ENCODE measurements at regions not wholly inside any gene's neighbourhood (a gene's known extent, or its start where the extent isn't known, plus 50 kb on each side); places are given as distances from the start of the nearest gene placed in this dataset.

DNA sequence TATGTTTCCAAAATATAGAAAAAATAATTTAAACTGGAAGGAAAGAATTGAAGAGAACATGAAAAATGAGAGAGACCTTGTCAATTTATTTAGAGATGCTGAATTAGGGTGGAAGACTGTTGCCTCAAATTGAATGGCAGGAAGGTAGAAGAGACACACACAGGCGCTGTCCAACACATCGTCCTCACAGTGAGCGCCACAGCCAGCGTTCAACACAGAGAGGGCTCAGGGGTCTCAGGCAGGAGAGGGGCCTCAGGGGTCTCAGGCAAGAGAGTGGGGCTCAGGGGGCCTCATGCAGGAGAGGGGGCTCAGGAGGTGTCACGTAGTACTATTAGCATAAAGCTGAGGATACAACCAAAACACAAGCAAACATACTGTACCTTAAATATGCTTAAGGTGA lies 65.7 kb downstream of the TMEM18 start:
- no peak for DNase-seq

DNA sequence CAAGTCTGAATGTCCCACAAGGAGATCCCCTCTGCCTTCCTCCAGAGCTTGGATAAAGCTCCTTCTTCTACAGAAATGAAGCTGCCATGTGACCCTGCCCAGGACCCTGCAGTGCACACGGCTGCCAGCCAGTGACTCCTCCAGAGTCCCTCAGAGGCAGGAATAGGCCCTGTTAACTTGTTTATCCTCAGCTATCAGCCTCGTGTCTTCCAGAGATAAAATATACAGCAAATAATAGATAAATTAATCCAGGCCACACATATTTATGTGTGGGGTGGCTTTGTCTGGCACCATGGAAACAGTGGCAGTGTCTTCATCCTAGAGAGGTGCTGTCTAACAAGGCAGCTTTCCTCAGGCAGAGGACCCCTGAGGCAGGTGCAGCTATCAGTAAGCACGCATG lies 66.7 kb downstream of the TMEM18 start:
- no peak for DNase-seq

DNA sequence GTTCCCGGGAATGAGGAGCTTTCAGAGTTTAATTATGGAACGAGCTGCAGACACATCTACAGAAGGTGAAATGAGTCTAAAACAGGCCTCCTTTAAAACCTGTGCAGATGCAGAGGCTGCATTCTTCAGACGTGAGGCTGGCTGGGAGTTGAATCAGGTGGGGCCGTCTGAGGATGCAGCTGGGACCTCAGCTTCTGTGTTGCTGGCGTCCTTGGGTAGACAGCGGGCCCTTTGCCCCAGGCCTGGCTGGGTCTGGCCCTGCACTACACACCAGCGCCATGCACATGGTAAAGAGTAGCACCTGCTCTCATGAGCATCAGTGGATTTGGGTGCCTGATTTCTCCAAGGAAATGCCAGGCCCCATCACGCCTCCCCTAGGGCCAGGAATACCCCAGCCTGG lies 67.3 kb downstream of the TMEM18 start:
- DNase-seq: no peak

DNA sequence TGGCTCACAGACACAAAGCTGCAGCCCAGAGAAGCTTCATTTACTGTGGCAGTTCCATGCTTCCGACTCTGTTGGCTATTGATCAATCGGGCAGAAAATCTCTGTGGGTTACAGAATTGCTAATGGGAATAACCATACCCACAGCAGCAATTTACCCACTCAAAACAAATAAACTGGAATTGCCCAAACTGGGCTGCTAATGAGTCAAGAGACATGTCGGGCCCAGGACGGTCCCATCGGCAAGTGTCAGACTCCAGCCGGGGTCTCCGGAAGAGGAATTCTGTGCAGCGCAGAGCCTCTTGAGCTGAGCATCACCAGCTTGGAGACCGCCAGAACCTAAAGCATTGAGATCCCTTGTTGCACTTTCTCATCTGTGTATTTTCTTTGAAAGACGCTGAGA lies 67.8 kb downstream of the TMEM18 start:
- DNase-seq: no peak

DNA sequence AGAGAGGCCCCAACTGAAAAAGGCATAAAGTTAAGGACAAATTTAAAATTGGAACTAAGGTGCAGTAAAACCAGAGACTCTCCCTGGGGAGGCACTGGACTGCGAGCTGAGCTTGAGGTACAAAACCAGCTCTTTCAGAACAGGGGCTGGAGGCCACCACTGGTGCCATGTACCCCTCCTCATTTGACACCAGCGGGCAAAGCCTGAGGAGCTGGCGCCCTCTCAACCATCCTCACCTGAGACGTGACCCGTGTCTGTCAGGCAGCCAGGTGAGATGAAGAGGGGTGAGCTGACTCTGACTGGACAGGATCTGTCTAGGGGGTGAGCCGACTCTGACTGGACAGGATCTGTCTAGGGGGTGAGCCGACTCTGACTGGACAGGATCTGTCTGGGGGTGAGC lies 68.5 kb downstream of the TMEM18 start:
- DNase-seq: no peak

DNA sequence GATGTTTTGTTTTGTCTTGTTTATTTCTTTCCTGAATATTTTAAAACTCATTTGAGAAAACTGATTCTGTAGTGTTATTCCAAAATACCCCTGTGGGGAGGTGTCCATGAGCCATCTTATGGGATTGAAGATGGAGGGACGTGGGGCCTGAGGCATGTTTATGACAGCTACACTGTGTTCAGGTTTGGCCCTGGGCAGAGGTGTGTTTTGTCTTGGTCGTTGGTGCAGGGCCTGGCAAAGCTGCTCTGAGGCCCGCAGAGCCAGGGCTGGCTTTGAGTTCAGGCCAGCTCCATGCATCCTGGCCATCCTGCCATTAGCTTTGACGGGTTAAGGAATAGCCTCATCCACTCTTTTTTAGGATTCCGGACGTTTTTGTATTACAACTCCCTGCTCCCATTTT lies 68.9 kb downstream of the TMEM18 start:
- DNase-seq: no peak

DNA sequence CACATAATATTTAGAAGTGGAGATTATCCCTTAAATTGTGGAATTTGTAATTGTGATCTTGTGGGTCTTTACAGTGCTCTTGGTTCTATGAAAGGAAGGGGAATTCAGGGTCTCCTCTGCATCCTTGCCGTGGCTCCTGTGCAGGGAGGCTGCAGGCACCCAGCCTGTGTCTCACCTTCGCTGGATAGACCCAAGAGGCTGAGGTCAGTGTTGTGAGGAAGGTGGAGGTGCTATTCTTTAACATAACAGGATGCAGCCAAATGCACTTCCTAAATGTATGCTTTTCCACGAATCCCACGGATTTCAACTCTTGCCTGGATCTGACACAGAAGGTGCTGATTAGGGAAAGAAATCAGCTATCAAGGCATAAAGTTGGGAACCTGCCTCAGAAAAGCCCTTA lies 69.5 kb downstream of the TMEM18 start:
- no peak for DNase-seq

DNA sequence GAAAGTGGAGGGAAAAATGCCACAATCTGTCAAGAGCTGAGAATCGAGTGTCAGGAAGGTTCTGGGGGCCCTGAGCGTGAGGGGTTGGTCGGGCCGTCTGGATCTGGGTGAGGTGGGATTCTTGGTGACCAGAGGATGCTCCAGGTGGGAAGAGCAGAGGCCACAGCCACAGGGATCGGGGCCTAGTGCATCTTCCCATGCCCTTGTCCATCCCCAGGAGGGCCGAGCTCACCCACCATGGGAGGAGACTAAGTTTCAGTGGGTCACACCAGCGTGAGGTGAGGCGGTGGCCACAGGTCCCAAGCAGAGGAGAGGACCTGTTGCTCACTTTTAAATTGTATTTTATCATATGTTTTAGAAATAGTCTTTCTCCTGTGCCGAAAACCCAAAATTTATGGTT lies 70.0 kb downstream of the TMEM18 start:
- no peak for DNase-seq

DNA sequence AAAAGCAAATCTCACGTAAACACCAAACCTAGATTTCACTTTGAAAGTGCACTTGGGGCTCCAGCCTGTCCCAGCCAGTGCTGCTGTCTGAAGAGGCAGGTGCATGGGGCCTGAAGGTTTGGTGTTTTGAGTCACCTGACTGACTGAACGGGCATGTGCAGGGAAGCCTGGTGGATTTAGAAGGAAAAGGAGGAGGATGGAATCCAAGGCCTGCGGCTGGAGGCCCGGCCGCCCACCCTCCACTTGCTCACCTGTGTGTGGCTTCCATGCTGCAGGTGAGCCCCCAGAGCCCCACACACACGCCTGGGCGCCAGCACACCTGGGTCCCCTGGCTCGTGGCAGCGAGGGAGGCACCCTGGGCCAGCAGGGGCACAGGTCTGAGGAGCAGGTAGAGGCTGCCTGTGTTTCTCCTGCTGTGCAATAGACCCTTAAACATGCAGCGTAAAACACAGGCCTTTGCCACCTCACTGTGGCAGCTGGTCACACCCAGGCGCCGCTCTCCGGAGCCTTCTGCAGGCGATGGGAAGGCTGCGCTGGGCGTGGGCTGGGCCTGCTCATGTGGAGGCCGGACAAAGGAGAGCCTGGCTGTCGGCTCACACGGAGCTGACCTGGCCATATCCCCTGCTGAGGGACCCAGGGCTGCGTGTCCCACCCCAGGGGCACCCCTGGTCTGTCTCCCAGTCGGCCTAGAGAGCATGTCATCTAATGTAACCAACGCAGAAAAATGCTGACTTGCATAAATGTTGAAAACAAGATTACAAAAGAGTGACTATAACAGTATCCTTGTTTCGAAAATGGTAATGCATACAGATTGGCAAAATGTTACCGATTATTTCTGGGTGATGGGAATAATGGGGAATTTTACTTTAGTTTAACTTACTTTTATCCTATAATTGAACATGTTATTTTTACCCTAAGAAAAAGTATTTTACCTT lies 71.3 kb downstream of the TMEM18 start:
- DNase-seq: no peak

DNA sequence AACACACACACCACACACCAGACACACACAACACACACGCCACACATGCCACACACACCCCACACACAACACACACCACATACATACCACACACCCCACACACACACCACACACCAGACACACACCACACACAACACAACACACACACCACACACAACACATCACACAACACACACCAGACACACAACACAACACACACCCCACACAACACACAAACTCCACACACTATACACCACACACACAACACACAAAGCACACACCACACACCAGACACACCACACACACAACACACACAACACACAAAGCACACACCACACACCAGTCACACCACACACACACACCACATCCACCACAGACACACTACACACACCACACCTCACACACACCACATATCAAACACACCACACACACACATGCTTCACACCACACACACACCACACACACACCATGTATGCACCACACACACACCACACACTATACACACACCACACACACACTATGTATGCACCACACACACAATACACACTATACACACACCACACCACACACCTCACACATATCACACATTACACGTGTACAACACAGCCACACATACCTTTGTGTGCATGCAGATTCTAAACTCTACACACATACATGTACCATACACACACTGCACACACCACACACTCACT lies 72.2 kb downstream of the TMEM18 start:
- no peak for DNase-seq

DNA sequence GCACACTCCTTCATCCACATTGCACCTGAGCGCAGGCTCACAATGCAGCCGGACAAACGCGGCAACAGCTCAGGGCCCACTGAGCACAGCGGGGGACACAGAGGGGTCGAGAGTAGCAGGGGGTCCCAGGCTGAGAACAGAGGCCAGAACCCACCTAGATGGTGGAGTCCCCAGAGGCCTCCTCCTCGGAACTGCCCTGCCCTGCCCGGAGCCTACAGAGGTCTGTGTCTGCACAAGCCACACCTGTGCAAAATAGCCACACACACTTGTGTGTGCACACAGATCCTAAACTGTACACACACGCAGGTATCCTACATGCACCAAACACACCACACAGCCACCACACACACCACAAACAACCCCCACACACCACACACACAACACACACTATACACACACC lies 72.8 kb downstream of the TMEM18 start:
- DNase-seq: no peak

DNA sequence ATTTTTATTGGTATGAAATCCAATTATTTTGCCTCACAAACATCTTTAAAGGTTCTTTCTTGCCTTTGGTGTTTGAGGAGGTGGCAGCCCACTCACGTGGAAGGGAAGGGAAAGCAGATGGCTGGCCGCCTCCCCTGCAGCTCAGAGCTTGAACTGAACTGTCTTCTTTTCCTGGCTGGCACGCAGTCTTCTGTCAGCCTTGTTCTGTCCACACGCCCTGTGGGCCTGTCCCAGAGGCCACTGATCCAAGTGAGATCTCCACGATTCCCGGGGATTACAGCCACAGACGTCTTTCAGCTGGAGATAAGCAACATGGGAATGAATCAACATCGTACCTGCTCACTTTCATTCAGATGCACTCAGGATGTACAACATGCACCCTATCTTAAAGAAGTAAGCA lies 73.3 kb downstream of the TMEM18 start:
- no peak for DNase-seq

DNA sequence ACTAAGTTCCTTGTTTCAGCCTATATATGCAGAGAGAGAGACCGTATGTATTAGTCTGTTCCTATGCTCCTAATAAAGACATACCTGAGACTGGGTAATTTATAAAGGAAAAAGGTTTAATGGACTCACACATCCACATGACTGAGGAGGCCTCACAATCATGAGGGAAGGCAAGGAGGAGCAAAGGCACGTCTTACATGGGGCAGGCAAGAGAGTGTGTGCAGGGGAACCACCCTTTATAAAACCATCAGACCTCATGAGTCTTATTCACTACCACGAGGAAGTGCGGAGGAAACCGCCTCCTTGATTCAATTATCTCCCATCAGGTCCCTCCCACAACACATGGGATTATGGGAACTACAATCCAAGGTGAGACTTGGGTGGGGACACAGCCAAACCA lies 73.8 kb downstream of the TMEM18 start:
- DNase-seq: no peak

DNA sequence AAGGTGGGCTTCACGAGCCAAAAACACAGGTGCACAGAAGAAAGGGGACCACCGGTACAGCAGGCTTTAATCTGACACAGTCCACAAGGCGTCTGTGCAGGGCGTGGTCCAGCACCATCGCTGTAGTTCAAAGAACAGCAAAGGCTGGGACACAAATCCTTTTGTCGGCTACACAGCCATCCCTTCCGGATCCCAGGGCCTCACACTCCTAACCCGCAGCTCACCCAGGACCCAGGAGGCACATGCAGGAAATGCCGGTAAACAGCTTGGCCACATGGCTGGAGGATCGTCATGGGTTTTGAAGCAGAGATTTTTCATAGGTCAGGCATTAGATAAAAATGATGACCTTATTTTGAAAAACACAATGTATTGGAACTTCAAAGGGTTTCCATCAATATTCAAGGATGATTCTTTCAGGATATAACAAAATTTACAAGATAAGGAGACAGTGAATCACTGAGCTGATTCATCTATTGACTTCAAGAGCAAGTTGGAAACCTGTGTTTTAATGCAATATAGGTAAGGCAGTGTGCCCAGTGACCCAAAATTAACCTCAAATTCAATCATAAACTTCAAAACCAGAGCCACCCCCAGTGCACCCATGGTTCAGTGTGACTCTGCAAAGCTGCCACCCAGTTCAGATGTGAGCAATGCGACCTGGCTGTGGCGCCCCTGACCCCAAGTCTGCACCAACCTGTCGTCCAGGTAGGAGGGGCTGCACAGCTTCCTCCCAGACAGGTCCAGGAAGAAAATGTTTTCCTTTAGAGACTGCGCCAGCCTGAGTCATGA lies 74.4 kb downstream of the TMEM18 start:
- DNase-seq: no peak

DNA sequence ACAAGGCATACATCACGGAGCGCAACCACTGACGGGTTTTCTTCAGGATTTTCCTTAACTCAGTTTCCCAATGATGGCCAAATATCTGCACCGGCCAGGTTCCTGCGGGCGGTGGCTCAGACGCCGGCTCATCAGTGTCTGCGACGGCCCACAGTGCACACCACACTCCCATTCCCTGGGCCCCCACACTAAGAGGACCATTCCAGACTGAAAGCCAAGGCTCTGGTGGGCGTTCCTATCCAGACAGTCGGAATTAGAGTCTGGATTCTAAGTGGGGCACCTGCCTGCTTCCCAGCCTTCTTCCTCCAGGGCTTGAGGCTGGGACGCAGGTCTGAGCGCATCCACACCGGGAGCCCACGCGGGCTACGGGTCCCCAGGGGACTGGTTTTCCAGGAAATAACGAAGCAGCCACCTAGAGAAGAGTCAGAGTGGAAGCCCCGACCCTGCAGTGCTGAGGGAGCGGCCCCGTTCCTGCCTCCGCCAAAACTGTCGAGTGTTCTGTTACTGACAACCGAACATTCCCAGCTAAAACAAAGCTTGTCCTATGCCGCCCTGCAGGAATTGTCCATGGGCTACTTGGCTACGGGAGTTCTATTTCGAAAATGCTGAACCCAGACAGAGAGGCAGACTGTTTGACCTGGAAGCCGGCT lies 75.3 kb downstream of the TMEM18 start:
- no peak for DNase-seq

DNA sequence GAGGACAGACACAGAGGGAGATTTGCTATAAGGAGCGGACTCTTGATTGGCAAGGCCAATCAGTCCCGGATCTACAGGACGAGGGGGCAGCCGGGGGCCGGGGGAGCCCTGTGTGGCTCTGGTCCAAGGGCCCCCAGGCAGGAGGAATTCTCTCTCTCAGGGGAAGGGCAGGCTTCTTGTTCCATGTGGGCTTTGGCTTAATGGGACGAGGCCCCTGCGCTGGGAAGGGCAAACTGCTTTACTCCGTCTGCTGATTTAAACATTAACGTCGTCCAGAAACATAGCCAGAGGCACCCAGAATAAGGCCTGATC lies 75.9 kb downstream of the TMEM18 start:
- DNase-seq: no peak

DNA sequence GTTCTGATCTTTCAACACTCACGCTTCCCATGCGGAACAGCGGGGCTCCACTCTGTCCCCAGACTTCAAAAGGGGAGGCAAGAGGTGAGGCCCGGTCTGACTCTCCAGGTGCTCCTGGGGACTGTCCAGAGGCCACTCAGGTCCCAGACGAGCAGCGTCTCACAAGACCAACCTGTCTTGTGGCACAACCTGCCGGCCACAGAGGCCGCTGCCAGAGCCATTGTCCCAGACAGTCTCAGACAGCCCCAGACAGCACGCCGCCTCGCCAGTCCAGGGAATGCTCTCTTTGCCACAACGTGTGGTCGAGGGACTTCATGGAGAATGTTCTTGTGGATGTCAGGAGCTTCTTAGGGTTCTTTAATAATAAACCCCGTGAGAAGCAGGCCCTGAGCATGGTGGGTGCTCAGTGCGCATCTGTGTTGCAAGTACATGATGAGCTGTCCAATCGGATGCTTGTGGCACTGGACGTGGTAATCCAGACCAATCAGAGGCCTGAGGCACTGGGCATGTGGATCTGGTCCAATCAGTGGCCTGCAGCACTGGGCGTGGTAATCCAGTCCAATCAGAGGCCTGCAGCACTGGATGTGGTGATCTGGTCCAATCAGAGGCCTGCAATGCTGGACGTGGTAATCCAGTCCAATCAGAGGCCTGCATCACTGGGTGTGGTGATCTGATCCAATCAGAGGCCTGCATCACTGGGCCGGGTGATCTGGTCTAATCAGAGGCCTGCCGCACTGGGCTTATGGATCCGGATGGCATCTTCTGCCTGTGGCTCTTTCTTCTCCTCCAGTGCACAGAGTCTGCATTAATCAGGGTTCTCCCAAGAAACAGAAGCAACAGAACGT lies 76.4 kb downstream of the TMEM18 start:
- DNase-seq: no peak

DNA sequence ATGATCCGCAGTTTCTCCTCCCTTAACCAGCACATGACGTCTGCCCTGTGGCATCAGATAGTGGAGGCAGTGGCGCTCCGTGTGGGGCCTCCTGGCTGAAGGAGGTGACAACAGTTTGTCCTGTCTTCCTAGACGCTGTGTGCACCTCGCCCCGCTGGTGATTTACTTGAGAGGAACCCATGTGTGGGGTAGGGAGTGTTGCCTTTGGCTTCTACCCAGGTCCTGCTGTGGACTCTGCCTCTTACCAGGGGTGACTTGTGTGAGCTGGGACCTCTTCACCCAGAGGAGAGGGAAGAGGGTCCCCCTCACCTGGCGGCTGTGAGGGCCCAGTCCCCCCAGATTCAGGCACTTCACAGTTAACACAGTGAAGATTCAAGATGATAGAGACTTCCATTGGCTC lies 77.6 kb downstream of the TMEM18 start:
- DNase-seq: no peak

DNA sequence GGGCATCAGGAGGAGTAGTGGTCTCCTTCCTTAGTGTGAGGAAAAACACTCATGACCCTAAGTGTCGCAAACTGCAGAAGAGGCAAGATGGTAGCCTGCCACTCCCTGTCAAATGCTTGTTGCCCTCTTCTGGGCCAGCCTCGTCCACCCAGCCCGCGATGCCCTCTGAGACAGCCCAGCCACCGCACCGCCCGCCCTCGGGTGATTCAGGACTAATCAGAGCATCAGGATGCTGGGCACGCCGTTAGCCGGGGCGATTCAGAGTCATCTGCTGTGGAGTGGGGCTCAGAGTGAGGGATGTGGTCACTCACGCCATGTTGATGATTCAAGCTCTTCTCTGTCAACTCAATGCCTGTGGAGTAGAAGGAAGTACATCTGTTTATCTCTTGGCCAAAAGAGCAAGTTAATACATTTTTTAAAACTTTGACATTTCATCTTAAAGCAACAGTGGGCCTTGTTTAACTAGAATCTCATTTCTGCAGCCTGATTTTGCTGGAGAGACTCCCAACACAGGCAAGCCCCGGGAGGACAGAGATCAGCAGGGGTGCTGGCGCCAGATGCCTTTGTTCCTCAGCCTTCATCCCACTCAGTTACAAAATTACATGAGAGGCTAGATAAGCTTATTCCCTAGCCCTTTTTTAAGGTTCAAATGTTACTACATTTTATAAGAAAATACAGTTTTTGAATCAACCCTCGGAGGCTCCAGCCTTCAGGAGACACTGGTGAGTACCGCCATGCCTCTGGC lies 79.0 kb downstream of the TMEM18 start:
- DNase-seq: no peak

DNA sequence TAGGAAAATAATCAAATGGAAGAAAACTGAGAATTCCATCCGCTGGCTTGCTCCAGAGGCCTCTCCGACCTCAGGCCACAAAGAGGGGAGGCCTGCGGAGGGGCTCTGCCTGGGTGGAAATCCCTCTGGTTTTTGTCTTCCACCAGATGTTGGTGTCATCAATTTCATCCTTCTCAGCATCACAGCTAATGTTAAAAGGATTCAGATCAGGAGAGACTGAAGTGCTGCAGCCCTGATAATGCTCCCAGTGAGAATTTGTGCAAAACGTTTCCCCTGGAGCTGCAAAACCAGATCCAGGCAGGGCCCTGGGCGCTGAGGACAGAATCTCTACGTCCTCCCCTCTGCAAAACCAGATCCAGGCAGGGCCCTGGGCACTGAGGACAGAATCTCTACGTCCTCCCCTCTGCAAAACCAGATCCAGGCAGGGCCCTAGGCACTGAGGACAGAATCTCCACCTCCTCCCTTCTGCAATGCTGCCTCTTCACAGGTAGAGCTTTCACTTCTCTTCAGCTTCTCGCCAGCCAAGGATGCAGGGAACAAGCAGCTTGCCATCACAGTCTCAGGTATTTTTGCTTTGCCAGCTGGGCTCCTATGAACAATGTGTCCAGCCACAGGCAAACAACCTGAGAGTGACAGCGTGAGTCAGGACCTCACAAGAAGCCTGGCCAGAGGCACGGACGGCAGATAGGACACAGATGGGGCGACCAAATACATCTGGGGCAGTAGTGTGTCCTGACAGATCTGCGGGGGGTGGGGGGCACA lies 81.2 kb downstream of the TMEM18 start:
- no peak for DNase-seq

All from KG1 (cell line).